T1000 (cell line): ENCODE measurements at regions not wholly inside any gene's neighbourhood (a gene's known extent, or its start where the extent isn't known, plus 50 kb on each side); places are given as distances from the start of the nearest gene placed in this dataset.

Source experiments
- DNase-seq: peaks from one replicate; lab custom pipeline; 2025; ENCODE audit warnings: mixed read lengths; lab: John Stamatoyannopoulos, UW

GRCh38 chr6:170483413-170483812, 69.7 kb downstream of the PSMB1 start:
- no peak for DNase-seq

DNA sequence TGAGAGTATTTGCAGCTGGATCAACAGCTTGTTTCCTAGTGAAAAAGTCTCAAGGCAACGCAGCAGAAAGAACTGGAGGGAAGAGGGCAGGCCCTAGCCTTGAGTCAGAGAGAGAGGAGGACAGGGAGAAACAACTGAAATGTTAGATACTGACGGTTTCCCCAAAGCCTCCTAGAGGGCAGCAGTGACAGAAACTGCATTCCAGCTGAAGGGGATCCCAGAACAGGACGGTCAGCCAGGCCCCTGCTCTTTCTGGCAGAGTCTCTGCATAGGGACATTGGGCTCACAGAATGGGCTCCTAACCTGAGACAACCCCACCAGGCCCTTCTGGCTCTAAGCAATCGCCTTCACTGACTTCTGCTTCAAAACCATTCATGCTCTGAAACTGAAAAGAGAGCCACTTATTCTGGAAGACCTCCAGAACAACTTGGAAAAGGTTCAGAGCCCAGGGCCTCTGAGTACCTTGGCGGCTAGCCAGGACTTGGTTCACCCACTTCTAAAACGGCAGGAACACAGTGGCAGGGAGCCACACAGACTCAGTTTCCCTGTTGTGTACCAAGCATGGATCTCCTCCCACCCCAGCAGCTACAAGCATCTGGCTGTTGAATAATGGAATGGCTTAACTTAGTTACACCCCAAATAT, 72.9 kb downstream of the PSMB1 start:
- DNase-seq, result no peak

GRCh38 chr6:170476360-170476759, 76.7 kb downstream of the PSMB1 start:
- no peak for DNase-seq

- no peak for DNase-seq
Observed at GRCh38 chr6:170475118-170475517, 78.0 kb downstream of the PSMB1 start.

- DNase-seq, result no peak
Observed at GRCh38 chr6:170473801-170474200, 79.3 kb downstream of the PSMB1 start.

DNA sequence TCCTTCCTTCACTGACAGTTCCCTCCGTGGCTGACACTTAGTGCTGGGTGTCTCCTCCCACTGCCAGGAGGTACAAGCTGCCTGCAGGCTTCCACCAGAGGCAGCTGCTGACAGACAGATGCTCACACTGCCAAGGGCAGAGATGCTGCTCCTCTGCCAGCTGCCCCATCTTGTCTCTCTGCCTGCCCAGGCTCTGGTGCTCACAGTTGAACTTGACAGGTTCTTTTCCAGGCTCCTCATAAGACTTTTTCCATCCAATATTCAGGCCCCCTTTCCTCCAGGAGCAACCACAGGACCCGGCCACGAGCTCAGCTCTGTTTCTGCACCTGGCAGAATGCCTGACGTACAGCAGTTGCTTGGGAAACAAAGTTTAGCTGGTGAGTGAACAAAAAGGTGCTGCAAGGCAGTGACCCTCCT, 79.8 kb downstream of the PSMB1 start:
- DNase-seq, result no peak

DNA sequence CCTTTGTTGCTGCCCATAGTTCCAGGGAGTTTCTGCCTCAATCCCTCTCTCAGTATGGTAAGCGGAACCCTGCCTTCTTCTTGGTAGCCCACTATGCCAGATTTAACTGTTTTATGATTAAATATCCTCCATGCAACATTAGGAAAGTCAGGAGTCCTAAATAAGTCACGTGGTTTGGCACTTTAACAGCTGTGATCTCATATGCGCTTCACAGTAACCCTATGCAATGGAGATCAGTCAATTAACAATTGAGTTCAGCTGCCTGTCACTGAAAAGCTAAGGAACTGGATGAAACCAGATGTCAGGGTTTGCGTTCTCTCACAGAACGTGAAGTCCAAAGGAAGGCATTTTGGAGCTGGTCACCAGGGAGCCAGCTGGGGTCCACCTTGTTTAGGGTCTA, 81.6 kb downstream of the PSMB1 start:
- no peak for DNase-seq

GRCh38 chr6:170470734-170471133, 82.4 kb downstream of the PSMB1 start:
- no peak for DNase-seq

DNA sequence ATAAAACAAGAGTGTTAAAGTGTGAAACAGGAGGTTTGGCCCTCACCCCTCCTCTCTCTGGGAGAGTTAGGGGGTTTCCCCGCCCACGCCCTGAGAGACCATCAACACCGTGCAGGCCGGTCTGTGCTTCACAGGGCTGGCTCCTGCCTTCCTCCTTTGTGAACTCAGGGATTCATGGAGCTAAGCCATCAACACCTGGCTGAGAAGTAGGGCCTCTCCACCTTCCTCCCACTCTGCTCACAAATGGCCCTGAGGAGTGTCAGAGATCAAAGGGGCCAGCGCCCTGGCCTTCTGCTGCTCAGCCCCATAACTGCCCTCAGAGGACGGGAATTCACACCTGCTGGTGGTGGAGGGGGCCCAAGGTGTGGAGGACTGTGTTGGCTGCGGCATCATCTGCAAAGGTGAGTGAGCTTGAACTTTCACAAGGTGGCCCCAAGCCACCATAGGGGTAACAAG, 88.6 kb downstream of the PSMB1 start:
- no peak for DNase-seq

DNA sequence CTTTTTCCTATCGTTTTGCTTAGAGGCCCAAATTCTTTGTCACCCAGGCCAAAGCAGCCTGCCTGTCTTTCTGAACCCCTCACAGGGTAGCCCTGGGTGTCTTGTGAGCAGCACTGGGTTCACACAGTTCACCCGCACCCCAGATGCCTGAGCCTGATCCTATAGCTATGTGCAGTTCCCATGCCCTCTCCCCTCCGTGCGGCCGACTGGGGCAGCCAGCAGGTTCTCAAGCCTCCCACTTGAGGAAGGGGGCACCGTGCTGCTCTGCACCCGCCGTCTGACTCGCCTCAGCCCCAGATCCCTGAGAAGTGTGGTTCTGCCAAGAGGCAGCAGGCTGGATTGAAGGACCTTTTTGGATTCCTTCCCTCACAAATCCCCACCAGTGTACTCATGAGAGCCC, 89.0 kb downstream of the PSMB1 start:
- no peak for DNase-seq

- no peak for DNase-seq
Observed at GRCh38 chr6:170463101-170463721, 89.9 kb downstream of the PSMB1 start.

- DNase-seq, result no peak
Observed at GRCh38 chr6:170462366-170463020, 90.6 kb downstream of the PSMB1 start.

GRCh38 chr6:170461556-170462365, 91.3 kb downstream of the PSMB1 start:
- DNase-seq, result no peak

DNA sequence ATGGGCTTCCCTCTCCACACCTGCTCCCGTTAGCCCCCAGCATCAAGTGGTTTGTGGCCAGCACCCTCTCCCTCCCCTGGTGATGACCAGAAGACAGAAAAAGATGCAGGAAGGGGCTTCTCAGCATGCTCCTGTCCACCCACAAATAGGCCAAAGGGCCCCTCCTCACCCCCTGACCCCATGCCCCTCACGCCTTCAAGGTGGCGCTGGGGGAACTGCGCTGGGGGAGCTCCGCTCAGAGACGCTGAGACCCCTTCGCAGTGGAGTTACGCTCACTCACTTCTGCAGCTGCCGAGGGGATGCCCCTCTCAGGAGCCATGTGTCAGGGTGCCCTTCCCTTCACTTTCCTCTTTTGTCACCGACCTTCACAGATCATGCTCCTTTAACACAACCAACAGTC, 92.0 kb downstream of the PSMB1 start:
- DNase-seq, result no peak

DNA sequence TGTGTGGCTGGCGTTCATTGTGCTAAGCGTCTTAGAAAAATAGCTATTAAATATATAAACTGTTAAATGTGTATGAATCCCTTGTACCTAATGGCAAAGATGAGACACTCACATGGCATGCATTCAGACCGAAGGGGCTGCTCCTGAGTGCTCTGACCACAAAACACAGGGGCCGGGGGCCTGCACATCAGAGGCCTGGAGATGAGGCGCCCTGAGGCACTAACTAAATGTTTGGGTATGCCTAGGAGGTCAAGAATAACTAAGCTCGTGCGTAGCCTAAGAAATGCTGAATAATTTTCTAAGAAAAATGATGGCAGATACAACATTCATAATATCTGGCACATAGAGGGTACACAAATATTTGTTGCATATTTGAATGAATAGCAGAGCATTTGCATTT, 92.5 kb downstream of the PSMB1 start:
- no peak for DNase-seq

- DNase-seq, result peak; percentile 4
Observed at GRCh38 chr6:170459451-170459850, 93.7 kb downstream of the PSMB1 start.

- DNase-seq, result no peak
Observed at GRCh38 chr6:170456886-170457698, 96.0 kb downstream of the PSMB1 start.
